C4-2B (cell line): ENCODE measurements at regions not wholly inside any gene's neighbourhood (a gene's known extent, or its start where the extent isn't known, plus 50 kb on each side); places are given as distances from the start of the nearest gene placed in this dataset.
A peak's percentile ranks its signal among the peaks of the same experiment; 100 is the strongest.

Experiments used
- H3K27ac ChIP-seq: fragments of 450-650 bp; 2 replicates; pipeline ENCODE4 v1.5.1; 2017
- CTCF ChIP-seq: fragments of 450-650 bp; conservative IDR thresholded peaks from 2 replicates; pipeline ENCODE4 v1.5.1; 2017; ENCODE audit warnings: mild to moderate bottlenecking
- ZFX ChIP-seq: fragments of 450-650 bp; IDR thresholded peaks from 2 replicates; pipeline ENCODE4 v1.6.1; 2017

GRCh38 chr15:39340903-39341645 lies 239.8 kb upstream of the THBS1 start:
- TF ChIP-seq ZFX (no peak), CTCF (no peak)
- H3K27ac ChIP-seq = no peak overlapping the region

- H3K27ac ChIP-seq = no peak overlapping the region
- TF ChIP-seq ZFX = no peak
- TF ChIP-seq CTCF = no peak
These were observed 236.2 kb upstream of the THBS1 start for GRCh38 chr15:39344662-39345141.

GRCh38 chr15:39345176-39345575 lies 235.7 kb upstream of the THBS1 start:
- no peak overlapping the region for H3K27ac ChIP-seq
- TF ChIP-seq ZFX (no peak), CTCF (no peak)

GRCh38 chr15:39347453-39347852 lies 233.4 kb upstream of the THBS1 start:
- TF ChIP-seq ZFX (no peak), CTCF (no peak)
- H3K27ac ChIP-seq = no peak overlapping the region

- TF ChIP-seq CTCF (no peak), ZFX (no peak)
- H3K27ac ChIP-seq = no peak overlapping the region
These were observed 230.1 kb upstream of the THBS1 start for GRCh38 chr15:39350785-39351184.

- TF ChIP-seq ZFX (no peak), CTCF (no peak)
- H3K27ac ChIP-seq = 0 out of 2 replicates have a peak overlapping the region, but pooled peaks have one; percentile 14
These were observed 226.7 kb upstream of the THBS1 start for GRCh38 chr15:39354189-39354588.

GRCh38 chr15:39357480-39358268 lies 223.2 kb upstream of the THBS1 start:
- TF ChIP-seq CTCF (no peak), ZFX (no peak)
- H3K27ac ChIP-seq = peak overlapping the region; percentile 63; the same call in 1 of the 2 replicates
